AG04449 (cell line): ENCODE measurements at regions not wholly inside any gene's neighbourhood (a gene's known extent, or its start where the extent isn't known, plus 50 kb on each side); places are given as distances from the start of the nearest gene placed in this dataset.
"Not testable (repeated sequence)": the region's sequence is repeated elsewhere in the genome, so short reads cannot be mapped to it uniquely, and the experiment has no call there.

Experiments
- CTCF ChIA-PET: fragments of 350-600 bp; formaldehyde crosslinking; extraction: SDS; loops from one replicate; lab custom pipeline; 2021; ENCODE audit warnings: antibody characterized with exemption; lab: Yijun Ruan, JAX
- POLR2A ChIA-PET: fragments of 400-600, 350-600 bp; formaldehyde crosslinking; extraction: SDS; loops from one replicate; lab custom pipeline; 2020; ENCODE audit warnings: antibody characterized with exemption, inconsistent platforms; lab: Yijun Ruan, JAX
- DNase-seq: peaks from one replicate; pipeline ENCODE4 v3.0.0-alpha.2; 2010; ENCODE audit warnings: low read depth, low spot score
- H3K4me3 ChIP-seq: 2 replicates; pipeline ENCODE4 v1.5.1; 2011; ENCODE audit warnings: low read depth, mild to moderate bottlenecking, control low read depth, low read length
- CTCF ChIP-seq: IDR thresholded peaks from one replicate; pipeline ENCODE4 v1.5.1; 2011; ENCODE audit warnings: mild to moderate bottlenecking, moderate library complexity, low read length, control low read depth, inconsistent platforms; ENCODE audit not compliant: insufficient read depth; ENCODE audit errors: missing control alignments

- TF ChIP-seq CTCF, result no peak
Observed at GRCh38 chr9:30928045-30928444, 1456.4 kb upstream of the ACO1 start.

DNA sequence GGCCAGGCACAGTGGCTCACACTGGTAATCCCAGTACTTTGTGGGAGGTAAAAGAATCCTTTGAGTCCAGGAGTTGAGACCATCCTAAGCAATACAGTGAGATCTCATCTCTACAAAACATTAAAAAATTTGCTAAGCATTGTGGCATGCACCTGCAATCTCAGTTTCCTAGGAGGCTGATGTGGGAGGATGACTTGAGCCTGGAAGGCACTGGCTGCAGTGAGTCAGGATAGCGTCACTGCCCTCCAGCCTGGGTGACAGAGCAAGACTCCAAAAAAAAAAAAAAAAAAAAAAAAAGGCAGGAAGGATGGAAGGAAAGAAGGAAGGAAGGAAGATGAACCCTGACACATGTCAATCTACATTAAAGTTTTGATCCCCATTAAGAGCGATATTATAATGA, 1452.2 kb upstream of the ACO1 start:
- ChIA-PET POLR2A (no interaction called here), CTCF (no interaction called here)
- no peak for TF ChIP-seq CTCF
- H3K4me3 ChIP-seq, result no peak overlapping the region
- no peak for DNase-seq

More at GRCh38 chr9:30928045-30928444, 1456.4 kb upstream of the ACO1 start:
- ChIA-PET CTCF (no interaction called here), POLR2A (no interaction called here)
- H3K4me3 ChIP-seq, result no peak overlapping the region
- no peak for DNase-seq

GRCh38 chr9:30935730-30936129, 1448.7 kb upstream of the ACO1 start:
- CTCF ChIA-PET, result no interaction called here
- POLR2A ChIA-PET, result no interaction called here
- no peak for DNase-seq
- TF ChIP-seq CTCF, result no peak
- no peak overlapping the region for H3K4me3 ChIP-seq

DNA sequence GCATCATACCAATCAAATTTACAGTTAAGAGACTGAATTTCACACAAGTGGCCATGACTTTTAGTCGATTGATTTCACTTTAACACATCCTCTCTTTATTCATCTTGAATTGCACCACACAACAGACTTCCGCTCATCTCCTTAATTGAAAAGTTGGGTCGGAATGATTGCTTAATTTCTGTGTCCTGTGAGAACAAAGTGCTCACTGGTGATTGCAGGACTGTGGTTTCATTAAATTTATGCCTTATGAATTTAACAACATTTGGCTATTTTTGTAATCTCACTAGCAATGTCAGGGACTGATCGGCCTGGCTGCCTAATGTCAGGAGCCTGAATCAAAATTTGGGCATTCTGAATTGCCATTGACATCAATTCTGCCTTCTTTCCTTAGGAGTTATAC, 1447.3 kb upstream of the ACO1 start:
- no peak for DNase-seq
- no peak for TF ChIP-seq CTCF
- H3K4me3 ChIP-seq, result no peak overlapping the region
- ChIA-PET CTCF (no interaction called here), POLR2A (no interaction called here)

DNA sequence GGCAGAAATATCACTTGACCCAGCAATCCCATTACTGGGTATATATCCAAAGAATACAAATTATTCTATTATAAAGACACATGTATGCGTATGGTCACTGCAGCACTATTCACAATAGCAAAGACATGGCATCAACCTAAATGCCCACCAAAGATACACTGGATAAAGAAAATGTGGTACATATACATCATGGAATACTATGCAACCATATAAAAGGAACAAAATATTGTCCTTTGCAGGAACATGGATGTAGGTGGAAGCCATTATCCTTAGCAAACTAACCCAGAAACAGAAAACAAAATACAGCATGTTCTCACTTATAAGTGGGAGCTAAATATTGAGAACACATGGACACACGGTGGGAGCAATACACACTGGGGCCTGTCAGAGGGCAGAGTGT, 1441.6 kb upstream of the ACO1 start:
- CTCF ChIA-PET, POLR2A ChIA-PET, DNase-seq, H3K4me3 ChIP-seq: not testable (repeated sequence)

- POLR2A ChIA-PET, result no interaction called here
- no peak overlapping the region for H3K4me3 ChIP-seq
- no peak for TF ChIP-seq CTCF
- DNase-seq, result no peak
- CTCF ChIA-PET, result no interaction called here
Observed at GRCh38 chr9:30943446-30944224, 1440.8 kb upstream of the ACO1 start.

DNA sequence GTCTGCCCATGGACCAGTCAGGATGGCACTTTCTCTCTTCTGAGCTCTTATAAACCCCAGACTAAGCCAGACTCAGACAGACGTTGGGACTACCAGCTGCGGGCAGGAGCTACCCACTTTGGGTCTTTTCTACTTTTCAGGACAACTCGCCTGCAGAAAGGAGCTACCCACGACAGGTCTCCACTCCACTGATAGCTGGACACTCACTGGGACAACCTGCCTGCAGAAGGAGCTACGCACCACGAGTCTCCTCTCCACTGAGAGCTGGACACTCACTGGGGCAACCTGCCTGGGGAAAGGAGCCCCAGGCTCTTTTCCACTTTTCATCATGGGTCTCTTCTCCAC, 1440.2 kb upstream of the ACO1 start:
- CTCF ChIA-PET, result no interaction called here
- no peak for DNase-seq
- POLR2A ChIA-PET, result no interaction called here
- H3K4me3 ChIP-seq, result no peak overlapping the region
- TF ChIP-seq CTCF, result no peak
